Liver (tissue), 8 donors: ENCODE measurements at regions not wholly inside any gene's neighbourhood (a gene's known extent, or its start where the extent isn't known, plus 50 kb on each side); places are given as distances from the start of the nearest gene placed in this dataset.

Experiments used
- DNase-seq: peaks from one replicate; pipeline ENCODE4 v3.0.0-alpha.2; 2017; ENCODE audit warnings: low spot score
- H3K27ac ChIP-seq, 2 donors: one replicate each; pipeline ENCODE4 v1.7.0; 2013; ENCODE audit warnings: inconsistent platforms in 2 of 2, low read length in 2 of 2, control low read depth in 1 of 2, low read depth in 1 of 2, mild to moderate bottlenecking in 1 of 2
- H3K27me3 ChIP-seq, 4 donors: one replicate each; pipeline versions ENCODE4 v1.6.1 to v1.7.0; 2013; ENCODE audit warnings: low read length in 3 of 4, inconsistent platforms in 1 of 4, mild to moderate bottlenecking in 1 of 4, moderate library complexity in 1 of 4; ENCODE audit not compliant: control insufficient read depth in 4 of 4, insufficient read depth in 4 of 4
- H3K36me3 ChIP-seq, 4 donors: one replicate each; pipeline versions ENCODE4 v1.6.1 to v1.7.0; 2013; ENCODE audit warnings: low read length in 3 of 4, mild to moderate bottlenecking in 3 of 4, low read depth in 1 of 4, moderate library complexity in 1 of 4; ENCODE audit not compliant: control insufficient read depth in 4 of 4, insufficient read depth in 3 of 4
- H3K4me1 ChIP-seq, 4 donors: one replicate each; pipeline versions ENCODE4 v1.6.1 to v1.7.0; 2013; ENCODE audit warnings: low read length in 3 of 4, mild to moderate bottlenecking in 3 of 4, moderate library complexity in 1 of 4; ENCODE audit not compliant: control insufficient read depth in 4 of 4, insufficient read depth in 4 of 4
- H3K4me3 ChIP-seq, 3 donors: one replicate each; pipeline versions ENCODE4 v1.6.1 to v1.7.0; 2013; ENCODE audit warnings: low read length in 3 of 3, control low read depth in 1 of 3, low read depth in 1 of 3, mild to moderate bottlenecking in 1 of 3
- H3K9ac ChIP-seq, 2 donors: one replicate each; pipeline ENCODE4 v1.7.0; 2013; ENCODE audit warnings: low read length in 2 of 2, mild to moderate bottlenecking in 2 of 2, moderate library complexity in 2 of 2, control low read depth in 1 of 2, low read depth in 1 of 2
- H3K9me3 ChIP-seq, 4 donors: one replicate each; pipeline versions ENCODE4 v1.6.1 to v1.7.0; 2013; ENCODE audit warnings: low read length in 3 of 4; ENCODE audit not compliant: control insufficient read depth in 4 of 4
- ATF3 ChIP-seq: IDR thresholded peaks from 2 replicates; pipeline ENCODE4 v1.6.1; 2016; ENCODE audit warnings: antibody characterized with exemption
- CTCF ChIP-seq: fragments of 150-350 bp; IDR thresholded peaks from 2 replicates; pipeline ENCODE4 v1.5.1; 2017; ENCODE audit warnings: improper control_type of control experiment, low read depth, low read length; ENCODE audit not compliant: missing input control
- EGR1 ChIP-seq, 2 donors: IDR thresholded peaks; 2 replicates each; pipeline ENCODE4 v1.6.1; 2016 to 2018; ENCODE audit warnings: antibody characterized with exemption in 2 of 2, low read depth in 2 of 2
- FOXA1 ChIP-seq: IDR thresholded peaks from 2 replicates; pipeline ENCODE4 v1.6.1; 2016; ENCODE audit warnings: antibody characterized with exemption
- FOXA2 ChIP-seq: IDR thresholded peaks from 2 replicates; pipeline ENCODE4 v1.6.1; 2016; ENCODE audit warnings: antibody characterized with exemption
- GABPA ChIP-seq, 2 donors: IDR thresholded peaks in 1 of 2; conservative IDR thresholded peaks in 1 of 2; 2 replicates each; pipeline ENCODE4 v1.6.1; 2016; ENCODE audit warnings: antibody characterized with exemption in 2 of 2, mild to moderate bottlenecking in 1 of 2, moderate library complexity in 1 of 2
- HNF4A ChIP-seq, 2 donors: conservative IDR thresholded peaks; 2 replicates each; pipeline ENCODE4 v1.6.1; 2016; ENCODE audit warnings: antibody characterized with exemption in 2 of 2, mild to moderate bottlenecking in 2 of 2
- JUND ChIP-seq, 2 donors: IDR thresholded peaks; 2 replicates each; pipeline ENCODE4 v1.6.1; 2016; ENCODE audit warnings: antibody characterized with exemption in 2 of 2
- NR2F2 ChIP-seq: IDR thresholded peaks from 2 replicates; pipeline ENCODE4 v1.6.1; 2016; ENCODE audit warnings: antibody characterized with exemption
- RXRA ChIP-seq, 2 donors: IDR thresholded peaks; 2 replicates each; pipeline ENCODE4 v1.6.1; 2017 to 2018; ENCODE audit warnings: antibody characterized with exemption in 2 of 2, mild to moderate bottlenecking in 1 of 2
- SP1 ChIP-seq: IDR thresholded peaks from 2 replicates; pipeline ENCODE4 v1.6.1; 2018; ENCODE audit warnings: antibody characterized with exemption, mild to moderate bottlenecking
- TAF1 ChIP-seq: conservative IDR thresholded peaks from 2 replicates; pipeline ENCODE4 v1.6.1; 2016; ENCODE audit warnings: antibody characterized with exemption, mild to moderate bottlenecking
- YY1 ChIP-seq: IDR thresholded peaks from 2 replicates; pipeline ENCODE4 v1.6.1; 2016; ENCODE audit warnings: antibody characterized with exemption, mild to moderate bottlenecking
- ZBTB33 ChIP-seq: IDR thresholded peaks from 2 replicates; pipeline ENCODE4 v1.6.1; 2016; ENCODE audit warnings: antibody characterized with exemption
- WGBS: extraction: QIAGEN DNeasy Blood & Tissue Kit; methylation state at CpG from one replicate; pipeline ENCODE4 v1.1.7; 2013; 5-methylcytosine and 5-hydroxymethylcytosine counted together
- TF ChIP-seq, protein P1 (sequence below): IDR thresholded peaks from 2 replicates; pipeline ENCODE4 v1.6.1; 2016; ENCODE audit warnings: antibody characterized with exemption
- TF ChIP-seq, protein P2 (sequence below): IDR thresholded peaks from 2 replicates; pipeline ENCODE4 v1.6.1; 2016; ENCODE audit warnings: antibody characterized with exemption, mild to moderate bottlenecking
- donor health status: healthy.
- donor health status: healthy.
- donor health status: healthy.
- donor health status: healthy.
- donor health status: healthy.

DNA sequence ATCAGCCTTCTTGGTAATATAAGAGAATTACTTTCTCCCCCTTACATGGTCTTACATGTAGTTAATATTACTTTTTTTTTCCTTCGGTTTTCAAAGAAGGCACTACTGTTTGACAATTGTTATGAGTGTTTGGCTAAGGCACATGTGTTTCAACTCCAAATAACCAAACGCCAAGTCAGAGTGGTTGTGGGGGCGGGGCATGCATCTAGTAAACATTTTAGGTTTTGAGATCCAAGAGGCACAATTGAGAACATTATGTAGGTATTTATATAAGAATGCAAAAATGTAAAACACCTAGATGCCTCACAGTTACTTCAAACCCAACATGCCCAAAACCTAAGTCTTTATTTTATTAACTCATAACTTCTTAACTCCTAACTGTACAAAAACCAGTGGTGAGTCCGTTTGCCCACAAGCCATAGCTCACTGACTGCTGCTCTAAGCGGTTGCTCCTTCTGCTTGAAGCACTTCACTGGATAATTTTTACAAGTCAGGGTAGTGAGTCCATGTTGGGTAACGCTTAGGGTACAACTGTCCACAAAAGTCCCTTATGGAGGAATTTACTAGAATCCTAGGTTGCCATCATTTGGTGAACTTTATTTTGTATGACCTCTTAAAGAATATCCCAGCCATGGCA lies 189.9 kb downstream of the HUNK start (continued):
- no peak for TF ChIP-seq YY1
- no peak for TF ChIP-seq RXRA (IDR thresholded peaks at IDR 0.05)
- TF ChIP-seq, protein P1, sequence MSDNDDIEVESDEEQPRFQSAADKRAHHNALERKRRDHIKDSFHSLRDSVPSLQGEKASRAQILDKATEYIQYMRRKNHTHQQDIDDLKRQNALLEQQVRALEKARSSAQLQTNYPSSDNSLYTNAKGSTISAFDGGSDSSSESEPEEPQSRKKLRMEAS, result no peak
- no peak for TF ChIP-seq ZBTB33
- TF ChIP-seq FOXA1, result no peak
- TF ChIP-seq NR2F2, result no peak
- no peak for TF ChIP-seq HNF4A (conservative IDR thresholded peaks at IDR 0.05)
- no peak for TF ChIP-seq JUND (IDR thresholded peaks at IDR 0.05)

GRCh38 chr21:32061729-32062128 lies 188.9 kb downstream of the HUNK start:
- Histone ChIP-seq H3K27ac (no peak overlapping the region), H3K4me1 (no peaks in the 10 kb centered on the region), H3K9me3 (no peaks in the 10 kb centered on the region), H3K4me3 (no peak overlapping the region), H3K9ac (no peak overlapping the region), H3K36me3 (no peaks in the 10 kb centered on the region), H3K27me3 (peaks cover 0 to 5% (median 1%) of the 10 kb centered on the region in 4 donors)
- 84% methylated on average over 1 of the region's 1 CpG for WGBS
- no peak for TF ChIP-seq GABPA (IDR thresholded peaks at IDR 0.05 in 1 of 2, conservative IDR thresholded peaks at IDR 0.05 in 1 of 2)
- no peak for DNase-seq

- Histone ChIP-seq H3K27ac (no peak overlapping the region), H3K9ac (no peak overlapping the region), H3K4me1 (no peaks in the 10 kb centered on the region), H3K27me3 (peaks cover 0 to 7% (median 1%) of the 10 kb centered on the region in 4 donors), H3K9me3 (peaks cover 0 to 7% (median 3%) of the 10 kb centered on the region in 4 donors), H3K4me3 (no peak overlapping the region), H3K36me3 (no peaks in the 10 kb centered on the region)
- no peak for TF ChIP-seq FOXA1
- TF ChIP-seq TAF1, result no peak
- no peak for TF ChIP-seq SP1
- no peak for TF ChIP-seq NR2F2
- TF ChIP-seq, protein P1, result no peak
- TF ChIP-seq RXRA (IDR thresholded peaks at IDR 0.05), result no peak
- TF ChIP-seq JUND (IDR thresholded peaks at IDR 0.05), result no peak
- TF ChIP-seq CTCF, result no peak
- TF ChIP-seq, protein P2, sequence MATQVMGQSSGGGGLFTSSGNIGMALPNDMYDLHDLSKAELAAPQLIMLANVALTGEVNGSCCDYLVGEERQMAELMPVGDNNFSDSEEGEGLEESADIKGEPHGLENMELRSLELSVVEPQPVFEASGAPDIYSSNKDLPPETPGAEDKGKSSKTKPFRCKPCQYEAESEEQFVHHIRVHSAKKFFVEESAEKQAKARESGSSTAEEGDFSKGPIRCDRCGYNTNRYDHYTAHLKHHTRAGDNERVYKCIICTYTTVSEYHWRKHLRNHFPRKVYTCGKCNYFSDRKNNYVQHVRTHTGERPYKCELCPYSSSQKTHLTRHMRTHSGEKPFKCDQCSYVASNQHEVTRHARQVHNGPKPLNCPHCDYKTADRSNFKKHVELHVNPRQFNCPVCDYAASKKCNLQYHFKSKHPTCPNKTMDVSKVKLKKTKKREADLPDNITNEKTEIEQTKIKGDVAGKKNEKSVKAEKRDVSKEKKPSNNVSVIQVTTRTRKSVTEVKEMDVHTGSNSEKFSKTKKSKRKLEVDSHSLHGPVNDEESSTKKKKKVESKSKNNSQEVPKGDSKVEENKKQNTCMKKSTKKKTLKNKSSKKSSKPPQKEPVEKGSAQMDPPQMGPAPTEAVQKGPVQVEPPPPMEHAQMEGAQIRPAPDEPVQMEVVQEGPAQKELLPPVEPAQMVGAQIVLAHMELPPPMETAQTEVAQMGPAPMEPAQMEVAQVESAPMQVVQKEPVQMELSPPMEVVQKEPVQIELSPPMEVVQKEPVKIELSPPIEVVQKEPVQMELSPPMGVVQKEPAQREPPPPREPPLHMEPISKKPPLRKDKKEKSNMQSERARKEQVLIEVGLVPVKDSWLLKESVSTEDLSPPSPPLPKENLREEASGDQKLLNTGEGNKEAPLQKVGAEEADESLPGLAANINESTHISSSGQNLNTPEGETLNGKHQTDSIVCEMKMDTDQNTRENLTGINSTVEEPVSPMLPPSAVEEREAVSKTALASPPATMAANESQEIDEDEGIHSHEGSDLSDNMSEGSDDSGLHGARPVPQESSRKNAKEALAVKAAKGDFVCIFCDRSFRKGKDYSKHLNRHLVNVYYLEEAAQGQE, result no peak
- no peak for TF ChIP-seq GABPA (IDR thresholded peaks at IDR 0.05 in 1 of 2, conservative IDR thresholded peaks at IDR 0.05 in 1 of 2)
- TF ChIP-seq EGR1 (IDR thresholded peaks at IDR 0.05; ENCODE audit: low read depth in 2 of 2), result no peak
- TF ChIP-seq FOXA2, result no peak
- no peak for TF ChIP-seq ATF3
- WGBS, result 64% methylated on average over 8 of the region's 8 CpGs
- DNase-seq, result no peak
Measured at GRCh38 chr21:32056791-32057190, 184.0 kb downstream of the HUNK start.
